Lung microvascular endothelial cell (primary cell): ENCODE measurements at regions not wholly inside any gene's neighbourhood (a gene's known extent, or its start where the extent isn't known, plus 50 kb on each side); places are given as distances from the start of the nearest gene placed in this dataset.

ENCODE experiments used
- DNase-seq, 2 donors: peaks; one replicate each; pipeline versions ENCODE4 v3.0.0 to v3.0.0-alpha.2; 2010; ENCODE audit warnings: low read depth in 2 of 2

DNA sequence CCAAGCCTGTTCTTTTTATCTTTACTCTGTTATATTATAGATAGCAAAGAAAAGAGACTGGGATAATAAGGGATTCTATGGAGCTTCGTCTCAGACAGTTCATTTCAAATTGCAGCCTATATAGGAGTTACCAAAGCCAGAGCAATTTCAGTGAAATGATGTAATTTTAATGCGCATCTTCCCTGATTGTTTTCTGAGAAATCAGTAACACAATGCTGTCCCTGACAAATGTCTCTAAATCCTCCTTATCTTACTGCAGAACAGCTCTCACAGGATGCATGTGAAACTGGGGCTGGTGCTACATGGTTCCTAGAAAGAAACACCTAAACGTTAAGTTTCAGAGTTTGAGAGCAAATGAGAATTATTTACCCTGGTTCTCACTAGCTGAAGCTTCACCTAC lies 467.9 kb upstream of the ANO3 start:
- DNase-seq, result no peak

DNA sequence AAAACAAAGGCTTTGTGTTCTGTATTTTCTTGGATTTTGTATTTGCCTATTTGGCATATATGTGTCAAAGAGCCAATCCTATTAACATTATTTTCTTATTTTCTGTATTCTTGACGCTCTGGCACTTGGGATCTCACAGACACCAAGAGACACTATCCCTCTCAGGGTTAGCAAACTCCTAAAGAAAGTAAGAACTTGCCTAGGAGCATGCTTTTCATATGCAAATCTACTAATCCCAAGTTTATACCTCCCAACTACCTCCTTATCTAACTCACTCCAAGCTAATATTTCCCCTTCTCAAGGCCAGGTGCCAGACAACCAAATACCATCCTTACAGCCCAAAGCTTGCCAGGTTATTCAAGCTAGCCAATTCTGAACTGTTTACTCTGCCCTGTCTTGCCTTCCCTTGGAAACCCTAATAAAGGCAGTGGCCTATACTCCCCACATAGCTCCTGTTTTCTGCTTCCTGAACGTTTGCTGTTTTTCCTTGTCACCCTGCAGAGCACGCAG lies 455.4 kb upstream of the ANO3 start:
- DNase-seq, result no peak

DNA sequence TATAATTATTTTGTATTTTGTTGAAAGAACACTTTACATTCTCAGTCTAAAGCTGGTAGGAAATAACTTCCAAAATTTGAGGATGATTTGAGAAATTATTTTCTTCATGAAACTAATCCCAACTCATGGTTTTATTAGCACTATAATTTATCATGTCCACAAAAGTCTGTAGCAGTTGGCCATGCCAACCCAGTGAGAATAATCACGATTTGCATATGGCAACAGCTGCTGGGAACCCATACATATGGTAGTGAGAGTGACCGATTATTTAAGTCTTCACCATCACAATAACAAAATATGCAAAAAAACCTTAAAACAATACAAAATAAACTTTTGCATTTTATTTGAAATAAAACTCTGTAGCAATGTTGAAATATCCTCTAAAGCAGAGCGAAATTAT lies 445.9 kb upstream of the ANO3 start:
- DNase-seq, result no peak

DNA sequence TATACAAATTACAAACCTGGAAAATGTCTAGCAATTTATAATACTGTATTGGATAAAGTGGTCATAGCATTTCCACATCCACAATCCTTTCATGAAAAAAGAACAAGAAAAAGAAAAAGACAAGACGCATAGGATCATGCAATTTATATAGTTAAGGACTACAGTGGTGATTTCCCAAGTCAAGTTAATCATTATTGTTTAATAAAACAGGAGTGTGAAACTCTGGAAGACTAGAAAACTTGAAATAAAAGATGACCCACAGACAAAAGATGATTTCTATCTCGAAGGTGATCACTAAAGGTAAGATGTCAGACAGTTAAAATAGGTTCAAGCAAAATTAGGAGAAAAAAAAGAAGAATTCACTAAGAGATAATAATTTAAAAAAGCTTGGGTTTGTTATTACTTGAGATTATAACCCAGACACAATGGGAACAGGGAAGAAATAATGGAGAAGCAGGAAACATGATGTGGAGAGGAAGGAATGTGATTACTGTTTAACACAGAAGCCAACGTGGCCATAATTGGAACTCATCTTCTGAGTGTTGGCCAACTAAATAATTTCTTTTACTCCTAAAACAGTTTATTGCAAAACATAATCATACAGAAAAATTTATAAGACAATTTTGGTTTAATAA lies 441.2 kb upstream of the ANO3 start:
- no peak for DNase-seq

DNA sequence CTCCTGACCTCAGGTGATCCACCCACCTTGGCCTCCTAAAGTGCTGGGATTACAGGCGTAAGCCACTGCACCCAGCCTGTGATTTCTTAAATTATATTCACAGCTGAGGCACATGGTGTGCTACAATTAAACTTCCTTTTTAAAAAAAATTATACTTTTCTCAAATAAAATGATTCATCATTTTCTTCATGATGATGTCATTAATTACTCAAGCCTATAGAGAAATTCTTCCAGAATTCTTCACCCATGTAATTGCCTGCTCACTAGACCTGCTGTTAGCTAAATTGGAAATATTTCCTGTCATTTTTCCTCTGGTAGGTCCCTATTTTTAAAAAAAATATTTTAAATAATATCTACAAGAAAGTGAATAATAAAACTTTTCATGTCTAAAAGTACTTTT lies 440.0 kb upstream of the ANO3 start:
- no peak for DNase-seq

DNA sequence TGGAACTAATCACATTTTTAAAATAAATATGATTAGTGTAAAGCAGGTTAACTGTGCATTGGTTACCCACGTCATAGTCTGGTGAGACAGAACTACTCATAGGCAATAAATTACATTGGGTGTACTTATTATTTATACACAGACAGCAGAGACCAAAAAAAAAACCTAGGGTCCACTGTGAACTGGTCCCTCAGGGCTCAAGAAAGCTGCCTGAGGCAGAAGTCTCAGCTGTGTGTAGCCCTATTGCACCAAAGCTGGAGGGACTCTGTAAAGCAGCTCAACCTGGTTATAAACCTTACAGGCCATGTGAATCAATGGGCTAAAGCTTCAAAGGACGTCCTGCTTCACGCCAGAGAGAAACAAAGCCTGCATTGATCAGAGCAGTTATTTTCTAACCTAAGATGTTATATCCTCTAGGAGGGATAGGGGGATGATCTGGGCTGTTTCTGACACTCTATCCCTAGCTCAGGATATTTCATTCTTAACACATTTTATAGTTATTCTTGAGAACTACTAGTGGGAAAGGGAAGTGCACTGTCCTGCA lies 432.2 kb upstream of the ANO3 start:
- no peak for DNase-seq

DNA sequence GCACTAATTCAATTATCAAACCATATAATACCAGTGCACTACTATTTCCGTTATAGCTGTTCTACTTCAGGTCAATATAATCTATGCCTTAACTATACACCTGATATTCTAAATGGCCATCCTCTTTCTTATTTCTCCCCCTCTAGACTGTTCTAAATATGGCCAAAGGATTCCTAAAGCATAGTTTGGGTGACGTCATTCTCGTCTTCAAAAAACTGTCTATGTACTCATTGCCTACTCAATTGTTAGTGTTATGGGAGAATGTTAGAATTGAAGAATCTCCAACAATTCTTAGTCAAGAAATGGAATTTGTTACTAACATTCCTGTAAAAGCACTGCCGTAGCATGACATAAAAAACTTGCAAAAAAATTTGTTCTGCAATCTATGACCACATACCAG lies 431.1 kb upstream of the ANO3 start:
- no peak for DNase-seq

DNA sequence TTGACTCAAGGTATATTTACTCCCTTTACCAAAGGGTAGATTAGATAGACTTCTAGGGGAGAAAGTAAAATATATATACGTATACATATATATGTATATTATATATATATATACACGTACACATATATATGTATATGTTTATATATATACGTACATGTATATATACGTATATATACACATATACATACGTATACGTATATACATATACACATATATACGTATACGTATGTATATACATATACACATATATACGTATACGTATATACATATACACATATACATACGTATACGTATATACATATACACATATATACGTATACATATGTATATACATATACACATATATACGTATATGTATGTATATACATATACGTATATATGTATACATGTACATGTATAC lies 430.5 kb upstream of the ANO3 start:
- no peak for DNase-seq

DNA sequence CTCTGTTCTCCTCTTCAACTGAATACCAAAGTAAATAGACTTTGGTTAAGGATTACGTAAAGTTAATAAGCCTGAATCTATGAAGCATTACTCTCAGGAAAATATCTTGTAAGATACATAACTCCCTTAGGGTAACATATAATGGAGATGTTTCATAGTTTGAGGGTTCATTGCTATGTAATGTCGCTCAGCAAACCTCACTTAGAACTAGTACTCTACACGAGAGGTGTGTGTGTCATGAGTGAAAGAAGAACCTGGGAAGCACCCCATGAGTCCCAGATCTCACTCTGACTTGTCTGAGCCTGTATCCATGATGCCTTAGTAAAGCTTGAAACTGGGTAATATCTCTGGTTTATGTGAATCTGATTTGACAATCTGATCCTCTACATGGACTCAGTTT lies 429.5 kb upstream of the ANO3 start:
- DNase-seq, result no peak

DNA sequence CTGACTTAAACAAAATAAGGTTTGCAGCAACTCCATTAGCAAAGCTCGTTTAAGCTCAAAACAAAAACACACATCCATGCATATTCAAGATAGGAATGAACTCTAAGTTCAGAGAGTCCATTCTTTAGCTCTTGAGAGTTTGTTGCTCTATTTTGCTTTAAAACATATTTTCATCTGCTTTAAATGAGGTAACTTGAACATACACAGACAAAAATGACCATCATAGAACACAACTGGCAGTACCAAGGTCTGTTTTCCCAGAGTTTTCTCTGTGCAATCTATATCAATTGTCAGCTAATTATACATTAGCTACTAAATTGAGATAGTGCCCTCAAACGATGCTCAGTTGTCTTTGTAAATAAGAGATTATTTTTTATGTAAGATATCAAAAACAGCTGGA lies 423.2 kb upstream of the ANO3 start:
- DNase-seq, result no peak

DNA sequence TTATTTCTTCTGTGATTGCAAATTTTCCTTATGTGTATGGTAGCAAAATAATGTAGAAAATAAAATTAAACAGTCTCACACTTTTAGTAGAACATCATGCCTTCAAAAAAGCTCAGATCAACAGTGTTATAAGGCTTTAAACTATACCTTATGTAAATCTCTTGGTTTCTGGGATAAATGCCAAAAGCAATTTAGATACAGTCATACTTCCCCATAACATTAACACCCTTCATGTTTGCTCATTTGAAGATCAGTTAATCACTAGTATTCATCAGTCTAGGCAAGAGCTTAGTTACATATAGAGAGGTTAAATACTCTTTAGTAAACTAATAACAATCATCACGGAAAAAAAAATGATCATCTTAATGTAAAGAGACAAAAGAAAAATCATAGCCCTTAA lies 421.8 kb upstream of the ANO3 start:
- DNase-seq, result no peak

DNA sequence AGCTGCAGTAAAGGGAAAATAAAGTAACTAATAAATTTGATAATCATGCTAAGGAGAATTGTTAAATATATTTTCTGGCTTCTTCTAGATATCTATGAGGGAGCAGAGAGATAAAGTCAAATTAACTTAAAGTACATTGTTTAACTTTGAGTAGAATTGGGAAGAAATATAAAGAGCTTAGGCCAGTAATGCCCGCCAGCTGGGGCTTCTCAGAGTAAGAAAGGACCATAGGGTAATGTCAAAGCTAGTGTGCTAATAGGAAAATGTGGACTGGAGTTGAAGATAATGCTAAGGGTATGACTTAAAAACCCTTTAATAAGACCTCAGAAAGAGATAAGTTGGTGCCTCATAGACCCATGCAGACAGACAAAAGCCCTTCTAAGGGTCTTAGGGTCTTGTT lies 411.6 kb upstream of the ANO3 start:
- DNase-seq, result no peak

DNA sequence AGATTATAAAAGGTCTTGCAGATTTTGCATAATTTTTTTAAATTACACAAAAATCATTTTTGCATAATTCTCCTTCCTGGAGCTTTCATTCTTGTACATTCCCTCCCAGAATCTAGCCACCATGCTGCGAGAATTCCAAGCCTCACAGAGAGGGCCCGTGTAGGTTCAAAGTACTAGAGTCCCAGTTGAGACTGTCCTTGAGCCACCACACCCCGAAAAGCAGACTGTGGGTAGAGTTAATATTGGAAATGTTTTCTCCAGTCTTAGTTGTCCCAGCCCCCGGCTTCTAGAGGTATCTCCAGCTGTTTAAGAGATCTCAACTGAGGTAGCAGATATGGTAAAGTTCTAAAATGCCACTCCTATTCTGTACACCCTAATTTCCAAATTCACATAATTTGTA lies 407.3 kb upstream of the ANO3 start:
- no peak for DNase-seq

DNA sequence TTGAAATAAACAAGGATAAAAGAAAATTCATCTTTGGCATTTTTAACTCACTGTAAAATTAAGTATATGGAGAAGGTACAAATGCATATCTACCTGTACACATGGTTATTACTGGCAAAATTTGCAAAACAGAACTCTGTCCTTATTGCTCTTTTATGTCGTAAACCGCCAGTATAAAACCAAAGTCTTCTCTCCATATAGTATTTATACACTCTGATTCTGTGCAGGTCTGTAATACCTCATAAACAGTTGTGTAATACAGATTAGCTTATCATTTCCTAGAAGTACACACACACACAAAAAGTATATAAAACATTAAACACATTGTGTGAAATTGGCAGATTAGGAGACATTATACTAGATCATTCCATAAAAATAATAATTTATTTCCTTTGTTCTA lies 406.6 kb upstream of the ANO3 start:
- DNase-seq, result no peak

DNA sequence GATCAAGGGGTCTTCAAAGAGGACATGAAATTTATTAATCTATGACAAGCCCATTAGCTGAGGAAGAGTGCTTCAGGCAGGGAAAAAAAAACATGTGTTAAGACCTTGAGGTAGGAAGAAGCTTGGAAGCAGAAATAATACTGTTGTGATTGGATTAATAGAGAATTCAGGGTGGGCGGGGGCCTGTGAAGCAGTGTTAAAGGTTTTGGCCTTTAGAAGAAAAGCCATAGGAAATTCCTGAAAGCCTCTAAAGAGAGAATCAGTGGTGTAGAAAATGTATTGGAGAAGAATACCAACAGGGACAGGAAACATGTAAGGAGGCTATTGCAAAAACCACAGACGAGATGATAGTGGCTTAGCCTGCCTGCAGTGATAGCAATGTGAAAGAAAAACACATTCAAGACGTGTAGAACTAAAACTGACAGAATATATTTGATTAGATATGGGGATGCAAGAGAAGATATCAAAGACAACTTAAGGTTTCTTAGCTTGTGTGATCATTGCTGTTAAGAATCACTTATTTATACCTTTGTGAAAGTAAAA lies 404.4 kb upstream of the ANO3 start:
- DNase-seq, result no peak

DNA sequence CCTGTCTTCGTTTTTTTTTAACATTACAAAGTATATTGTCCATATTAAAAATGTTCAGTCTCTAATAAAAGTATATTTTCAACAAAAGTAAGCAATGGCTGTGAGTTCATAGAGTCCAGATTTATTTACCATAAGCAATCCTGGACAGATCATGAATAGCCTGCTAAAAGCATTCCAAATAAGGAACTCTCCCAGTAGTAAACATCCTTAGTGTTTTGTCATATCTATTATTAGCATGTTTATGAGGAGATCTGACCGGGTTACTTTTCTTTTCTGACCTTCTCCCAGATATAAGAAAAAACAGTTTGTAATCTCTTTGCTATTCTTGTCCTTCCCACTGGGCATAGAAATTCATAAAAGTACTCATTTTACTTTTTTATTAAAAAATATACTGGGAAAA lies 403.9 kb upstream of the ANO3 start:
- DNase-seq, result no peak

DNA sequence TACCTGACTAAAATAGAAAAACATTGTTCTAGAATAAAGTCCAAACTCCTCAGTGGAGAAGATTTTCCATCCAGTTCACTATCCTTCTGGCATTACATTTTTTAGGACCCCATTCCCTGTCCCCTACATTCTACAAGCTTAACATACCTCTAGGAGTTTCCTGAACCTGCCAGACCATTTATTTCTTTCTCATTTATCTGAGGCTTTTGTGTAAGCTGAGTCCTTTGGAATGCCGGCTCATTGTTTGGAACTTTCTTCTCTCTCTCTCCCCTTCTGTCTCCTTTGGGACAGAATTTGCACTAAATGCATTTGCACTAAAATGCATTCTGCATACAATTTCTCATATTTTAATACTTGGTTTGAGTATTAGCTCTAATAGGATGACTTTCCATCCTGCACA lies 393.0 kb upstream of the ANO3 start:
- no peak for DNase-seq

DNA sequence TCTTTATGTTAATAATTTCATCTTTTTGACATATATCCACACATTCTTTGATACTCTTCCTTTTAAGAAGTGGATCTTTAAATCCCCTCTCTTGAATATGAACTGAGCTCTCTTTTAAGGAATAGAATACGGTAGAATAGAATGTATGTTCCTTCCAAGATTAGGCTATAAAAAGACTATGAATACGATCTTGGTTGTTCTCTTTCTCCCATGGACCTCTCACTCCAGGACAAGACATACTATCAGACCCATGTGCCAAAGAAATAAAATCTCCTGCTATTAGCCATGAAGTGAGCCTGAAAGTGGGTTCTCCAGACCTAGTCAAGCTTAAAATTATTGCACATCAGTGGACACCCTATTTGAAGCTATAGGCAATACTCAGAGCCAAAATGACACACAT lies 392.2 kb upstream of the ANO3 start:
- DNase-seq, result no peak

DNA sequence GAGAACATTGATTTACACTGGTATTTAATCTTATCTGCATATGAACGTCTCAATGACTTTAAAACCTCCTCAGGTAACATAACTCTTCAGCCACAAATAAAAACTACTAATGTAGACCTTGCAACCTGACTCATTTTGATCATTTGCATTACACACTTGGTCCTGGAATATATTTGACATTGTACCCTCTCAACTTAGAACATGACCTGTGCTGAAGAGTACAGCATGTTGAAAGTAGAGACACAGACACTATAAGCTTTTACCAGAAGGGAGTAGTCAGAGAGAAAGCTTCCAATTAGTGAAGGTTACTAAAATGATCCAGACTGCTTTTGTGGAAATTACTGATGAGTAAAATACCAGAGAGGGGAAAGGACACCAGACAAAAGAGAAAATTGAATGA lies 390.6 kb upstream of the ANO3 start:
- DNase-seq, result no peak

DNA sequence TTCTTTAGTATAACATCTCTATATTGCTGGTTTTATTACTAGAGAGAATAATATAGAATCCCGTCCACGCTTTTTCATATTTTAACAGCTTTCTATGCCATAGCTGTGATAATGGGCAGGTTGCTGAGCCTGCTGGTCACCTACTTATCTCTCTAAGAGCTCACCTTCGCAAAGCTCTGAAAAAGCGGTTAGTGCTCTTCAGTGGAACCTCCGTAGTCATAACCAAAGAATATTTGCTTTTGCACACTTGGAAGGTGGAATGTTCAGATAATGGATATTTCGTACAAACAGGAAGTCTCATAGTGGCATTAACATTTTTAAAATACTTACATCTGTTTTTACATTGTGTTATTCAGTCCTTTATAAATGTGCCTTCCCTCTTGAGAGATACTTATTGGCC lies 388.9 kb upstream of the ANO3 start:
- DNase-seq, result no peak

DNA sequence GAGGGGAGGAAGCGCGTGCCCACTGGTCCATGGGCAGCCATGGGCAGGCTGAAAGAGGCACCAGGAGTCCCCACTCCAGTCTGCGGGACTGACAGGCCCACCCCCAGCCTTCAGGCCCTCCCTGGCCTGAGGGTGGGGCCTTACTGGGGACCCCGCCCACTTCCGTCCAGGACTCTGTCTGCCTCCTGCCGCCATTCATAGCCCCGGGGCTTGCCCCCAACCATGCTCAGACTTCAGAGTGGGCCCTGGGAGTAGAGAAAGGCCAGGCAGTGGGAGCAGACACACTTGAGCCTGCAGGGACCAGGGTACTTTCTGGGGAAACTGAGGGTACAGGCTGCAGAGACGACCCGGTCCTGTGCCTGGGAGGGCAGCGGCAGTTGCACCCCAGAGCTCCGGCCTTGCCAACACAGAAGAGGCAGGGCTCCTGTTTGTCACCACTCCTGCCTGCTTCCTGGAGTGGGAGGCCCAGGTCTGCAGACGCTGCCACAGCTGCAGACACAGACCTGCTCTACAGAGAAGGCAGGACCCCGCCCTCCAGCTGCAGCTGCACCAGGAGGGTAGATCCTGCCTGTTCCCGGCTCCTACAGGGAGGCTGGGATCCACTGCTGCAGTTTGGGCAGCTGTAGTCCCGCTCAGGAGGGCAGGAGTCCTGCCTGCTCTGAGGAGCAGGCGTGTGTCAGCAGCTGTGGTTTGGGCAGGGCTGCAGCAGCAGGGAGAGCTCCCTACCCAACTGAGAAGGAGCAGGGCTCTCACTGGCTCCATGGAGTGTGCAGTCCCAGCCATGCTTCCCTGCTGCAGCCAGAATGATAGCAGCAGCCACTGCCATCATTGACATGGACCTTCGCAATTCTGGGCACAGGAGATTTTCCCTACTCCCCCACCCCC lies 387.9 kb upstream of the ANO3 start:
- DNase-seq, result no peak

DNA sequence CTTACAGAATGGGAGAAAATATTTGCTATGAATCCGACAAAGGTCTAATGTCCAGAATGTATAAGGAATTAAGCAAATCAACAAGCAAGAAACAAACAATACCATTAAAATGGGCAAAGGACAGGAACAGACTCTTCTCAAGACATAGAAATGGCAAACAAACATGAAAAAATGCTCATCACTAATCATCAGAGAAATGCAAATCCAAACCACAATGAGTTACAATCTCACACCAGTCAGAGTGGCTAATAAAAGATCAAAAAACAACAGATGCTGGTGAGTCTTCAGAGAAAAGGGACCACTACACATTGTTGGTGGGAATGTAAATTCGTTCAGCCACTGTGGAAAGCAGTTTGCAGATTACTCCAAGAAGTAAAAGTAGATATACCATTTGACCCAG lies 382.0 kb upstream of the ANO3 start:
- DNase-seq, result no peak

DNA sequence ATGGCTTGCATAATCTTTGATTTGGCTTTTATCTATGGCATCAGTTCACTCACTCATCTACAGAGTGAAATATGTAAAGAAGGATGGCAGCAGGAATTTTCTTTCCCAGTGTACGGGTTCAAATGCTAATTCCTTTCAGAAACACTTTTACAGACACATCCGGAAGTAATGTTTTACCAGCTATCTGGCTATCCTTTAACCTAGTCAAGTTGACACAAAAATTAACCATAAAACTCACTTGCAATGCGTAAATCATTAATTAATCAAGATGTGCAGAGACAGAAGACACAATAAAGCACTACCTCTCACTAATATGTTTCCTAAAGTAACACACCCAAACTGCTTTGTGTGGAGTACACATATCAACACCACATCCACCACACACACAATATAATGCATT lies 378.9 kb upstream of the ANO3 start:
- no peak for DNase-seq
